IMR-90 (cell line): ENCODE measurements at regions not wholly inside any gene's neighbourhood (a gene's known extent, or its start where the extent isn't known, plus 50 kb on each side); places are given as distances from the start of the nearest gene placed in this dataset.

Source experiments
- ATAC-seq: fragments of 200-7000 bp; cut with Tn5 transposase; 2 replicates; pipeline ENCODE4 v1.9.1; 2020; ENCODE audit warnings: low read depth, mild to moderate bottlenecking, moderate library complexity
- BruUV-seq: library from RNA; stranded (reverse); fragments of 400-500 nt; replicated peaks from 2 replicates; lab custom pipeline; 2021; lab: Mats Ljungman, UMichigan
- CTCF ChIA-PET: fragments of 300-600 bp; formaldehyde crosslinking; extraction: SDS; loops from one replicate; lab custom pipeline; 2021; ENCODE audit warnings: antibody characterized with exemption; lab: Yijun Ruan, JAX
- POLR2A ChIA-PET: fragments of 300-600 bp; sonication (Branson Sonifier 250); formaldehyde crosslinking; loops from one replicate; lab custom pipeline; 2022; ENCODE audit warnings: antibody characterized with exemption; ENCODE audit not compliant: unreplicated experiment; lab: Charles Lee
- DNase-seq: peaks from one replicate; pipeline ENCODE4 v3.0.0; 2013
- H2AFZ ChIP-seq: replicated peaks from 2 replicates; pipeline ENCODE3; 2013; ENCODE audit warnings: low read length, mild to moderate bottlenecking; ENCODE audit not compliant: poor library complexity
- H2AK5ac ChIP-seq: 2 replicates; pipeline ENCODE4 v1.6.1; 2013; ENCODE audit warnings: low read depth, low read length, inconsistent platforms
- H2AK9ac ChIP-seq: replicated peaks from 2 replicates; pipeline ENCODE3; 2013; ENCODE audit warnings: mild to moderate bottlenecking, low read depth, low read length, moderate library complexity; ENCODE audit not compliant: poor library complexity
- H2BK120ac ChIP-seq: 2 replicates; pipeline ENCODE4 v1.6.1; 2013; ENCODE audit warnings: low read depth, low read length, inconsistent platforms
- H2BK15ac ChIP-seq: 3 replicates; pipeline ENCODE4 v1.6.1; 2013; ENCODE audit warnings: low read depth, low read length, inconsistent platforms
- H2BK20ac ChIP-seq: 2 replicates; pipeline ENCODE4 v1.6.1; 2013; ENCODE audit warnings: low read depth, mild to moderate bottlenecking, inconsistent platforms, low read length, moderate library complexity
- H2BK5ac ChIP-seq: 2 replicates; pipeline ENCODE4 v1.6.1; 2013; ENCODE audit warnings: mild to moderate bottlenecking, low read depth, low read length, inconsistent platforms; ENCODE audit not compliant: poor library complexity, severe bottlenecking
- H3K14ac ChIP-seq: replicated peaks from 2 replicates; pipeline ENCODE4 v1.6.1; 2013; ENCODE audit warnings: low read depth, low read length, inconsistent platforms
- H3K18ac ChIP-seq: 2 replicates; pipeline ENCODE4 v1.6.1; 2013; ENCODE audit warnings: low read depth, low read length, control low read depth
- H3K23ac ChIP-seq: 2 replicates; pipeline ENCODE4 v1.6.1; 2013; ENCODE audit warnings: low read depth, low read length, inconsistent platforms
- H3K27ac ChIP-seq: 2 replicates; pipeline ENCODE4 v1.5.1; 2013; ENCODE audit warnings: mild to moderate bottlenecking, control low read depth, low read length; ENCODE audit not compliant: insufficient read depth
- H3K27me3 ChIP-seq: 2 replicates; pipeline ENCODE4 v1.6.1; 2013; ENCODE audit warnings: low read length; ENCODE audit not compliant: control insufficient read depth, insufficient read depth
- H3K36me3 ChIP-seq: 2 replicates; pipeline ENCODE4 v1.6.1; 2013; ENCODE audit warnings: low read length, mixed read lengths; ENCODE audit not compliant: control insufficient read depth, insufficient read depth
- H3K4ac ChIP-seq: 2 replicates; pipeline ENCODE4 v1.6.1; 2013; ENCODE audit warnings: low read depth, low read length, inconsistent platforms
- H3K4me1 ChIP-seq: 2 replicates; pipeline ENCODE4 v1.6.1; 2013; ENCODE audit warnings: low read length, mixed read lengths; ENCODE audit not compliant: control insufficient read depth, insufficient read depth
- H3K4me2 ChIP-seq: 2 replicates; pipeline ENCODE4 v1.6.1; 2013; ENCODE audit warnings: low read depth, mild to moderate bottlenecking, control low read depth, low read length, moderate library complexity
- H3K4me3 ChIP-seq: 2 replicates; pipeline ENCODE4 v1.5.1; 2013; ENCODE audit warnings: low read depth, mild to moderate bottlenecking, control low read depth, low read length, moderate library complexity; ENCODE audit not compliant: insufficient read depth
- H3K56ac ChIP-seq: 2 replicates; pipeline ENCODE4 v1.6.1; 2013; ENCODE audit warnings: low read length, inconsistent platforms; ENCODE audit not compliant: insufficient read depth; ENCODE audit errors: extremely low read depth
- H3K79me1 ChIP-seq, 2 experiments: 2 replicates each; pipeline ENCODE4 v1.6.1; 2013; ENCODE audit warnings: low read length in 2 of 2, inconsistent platforms in 1 of 2, low read depth in 1 of 2
- H3K9ac ChIP-seq: 2 replicates; pipeline ENCODE4 v1.6.1; 2013; ENCODE audit warnings: low read depth, low read length, control low read depth
- H3K9me1 ChIP-seq: 2 replicates; pipeline ENCODE4 v1.6.1; 2013; ENCODE audit warnings: low read length, inconsistent platforms; ENCODE audit not compliant: insufficient read depth
- H3K9me3 ChIP-seq: 2 replicates; pipeline ENCODE4 v1.6.1; 2013; ENCODE audit warnings: low read length; ENCODE audit not compliant: control insufficient read depth, insufficient read depth
- H4K20me1 ChIP-seq: 2 replicates; pipeline ENCODE4 v1.6.1; 2013; ENCODE audit warnings: low read length, inconsistent platforms; ENCODE audit not compliant: insufficient read depth
- H4K5ac ChIP-seq: 2 replicates; pipeline ENCODE4 v1.6.1; 2013; ENCODE audit warnings: mild to moderate bottlenecking, low read depth, low read length, control low read depth
- H4K8ac ChIP-seq, 2 experiments: 2 replicates each; pipeline ENCODE4 v1.6.1; 2013; ENCODE audit warnings: low read depth in 2 of 2, low read length in 2 of 2, control low read depth in 1 of 2, inconsistent platforms in 1 of 2
- H4K91ac ChIP-seq: 2 replicates; pipeline ENCODE4 v1.6.1; 2013; ENCODE audit warnings: low read depth, low read length, inconsistent platforms; ENCODE audit not compliant: insufficient read depth
- BHLHE40 ChIP-seq: fragments of 150-350 bp; IDR thresholded peaks from 2 replicates; pipeline ENCODE4 v1.6.1; 2016; ENCODE audit warnings: mild to moderate bottlenecking, low read depth, low read length
- FOS ChIP-seq: fragments of 150-350 bp; IDR thresholded peaks from 2 replicates; pipeline ENCODE4 v1.6.1; 2016; ENCODE audit warnings: low read depth, low read length
- RFX5 ChIP-seq: IDR thresholded peaks from 2 replicates; pipeline ENCODE4 v1.8.0; 2012; ENCODE audit warnings: low read depth, mild to moderate bottlenecking, low read length, moderate library complexity
- WGBS, 2 experiments: methylation state at CpG; one replicate each; pipeline versions ENCODE4 v1.1.5 to v1.1.7; 2013; ENCODE audit warnings: missing lambda C conversion rate in 2 of 2; ENCODE audit not compliant: insufficient read length in 1 of 2; ENCODE audit errors: extremely low coverage in 2 of 2; 5-methylcytosine and 5-hydroxymethylcytosine counted together
- dilution Hi-C: fragments of 300-500 bp; cut with HindIII; formaldehyde crosslinking; loops from one replicate; pipeline ENCODE4 v1.14.3; 2018; ENCODE audit warnings: low sequenced_read_pairs; ENCODE audit not compliant: unreplicated experiment
- in situ Hi-C: fragments of 300-500 bp; cut with MboI; formaldehyde crosslinking; loops from 3 replicates; pipeline ENCODE4 v1.14.3; 2019; ENCODE audit warnings: low sequenced_read_pairs, inconsistent platforms, mixed read lengths
- intact Hi-C: fragments of 100-400 bp; cut with micrococcal nuclease; formaldehyde crosslinking; loops from 2 replicates; pipeline ENCODE4 v1.10.0; 2022
- TF ChIP-seq, protein P1 (sequence below): fragments of 150-350 bp; IDR thresholded peaks from 2 replicates; pipeline ENCODE4 v1.6.1; 2017; ENCODE audit warnings: mild to moderate bottlenecking, antibody characterized with exemption, low read length, low read depth

DNA sequence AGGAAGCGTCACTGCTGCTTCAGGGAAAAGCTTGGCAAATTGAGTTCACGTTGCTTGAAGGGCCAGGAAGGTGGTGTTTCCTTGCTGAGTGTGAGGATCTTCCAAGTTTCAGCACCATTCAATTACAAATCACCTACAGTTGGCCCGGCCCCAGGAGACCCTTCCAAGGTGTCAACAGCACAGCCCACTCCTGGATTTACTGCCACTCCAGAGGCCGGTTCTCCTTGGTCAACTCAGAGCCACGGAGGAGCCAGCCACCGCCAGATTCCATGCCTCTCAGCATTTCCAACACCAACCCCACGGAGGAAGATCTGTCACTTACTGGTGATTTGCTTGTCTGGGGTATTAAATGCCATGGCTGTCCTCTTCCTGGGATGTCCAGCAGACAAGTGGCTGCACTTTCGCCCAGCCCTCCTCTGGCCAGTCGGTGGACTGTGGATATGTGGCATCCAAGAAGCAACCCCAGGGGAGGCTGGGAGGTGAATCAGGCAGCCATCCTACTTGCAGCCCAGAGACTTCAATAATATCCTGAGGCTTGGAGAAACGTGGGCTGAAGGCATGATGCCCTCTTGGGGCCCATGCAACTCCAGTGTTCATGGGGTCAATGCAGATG lies 74.1 kb upstream of the SHANK2 start (continued):
- no peak for TF ChIP-seq RFX5
- TF ChIP-seq, protein P1, sequence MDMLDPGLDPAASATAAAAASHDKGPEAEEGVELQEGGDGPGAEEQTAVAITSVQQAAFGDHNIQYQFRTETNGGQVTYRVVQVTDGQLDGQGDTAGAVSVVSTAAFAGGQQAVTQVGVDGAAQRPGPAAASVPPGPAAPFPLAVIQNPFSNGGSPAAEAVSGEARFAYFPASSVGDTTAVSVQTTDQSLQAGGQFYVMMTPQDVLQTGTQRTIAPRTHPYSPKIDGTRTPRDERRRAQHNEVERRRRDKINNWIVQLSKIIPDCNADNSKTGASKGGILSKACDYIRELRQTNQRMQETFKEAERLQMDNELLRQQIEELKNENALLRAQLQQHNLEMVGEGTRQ, result no peak
- no peak for TF ChIP-seq FOS

DNA sequence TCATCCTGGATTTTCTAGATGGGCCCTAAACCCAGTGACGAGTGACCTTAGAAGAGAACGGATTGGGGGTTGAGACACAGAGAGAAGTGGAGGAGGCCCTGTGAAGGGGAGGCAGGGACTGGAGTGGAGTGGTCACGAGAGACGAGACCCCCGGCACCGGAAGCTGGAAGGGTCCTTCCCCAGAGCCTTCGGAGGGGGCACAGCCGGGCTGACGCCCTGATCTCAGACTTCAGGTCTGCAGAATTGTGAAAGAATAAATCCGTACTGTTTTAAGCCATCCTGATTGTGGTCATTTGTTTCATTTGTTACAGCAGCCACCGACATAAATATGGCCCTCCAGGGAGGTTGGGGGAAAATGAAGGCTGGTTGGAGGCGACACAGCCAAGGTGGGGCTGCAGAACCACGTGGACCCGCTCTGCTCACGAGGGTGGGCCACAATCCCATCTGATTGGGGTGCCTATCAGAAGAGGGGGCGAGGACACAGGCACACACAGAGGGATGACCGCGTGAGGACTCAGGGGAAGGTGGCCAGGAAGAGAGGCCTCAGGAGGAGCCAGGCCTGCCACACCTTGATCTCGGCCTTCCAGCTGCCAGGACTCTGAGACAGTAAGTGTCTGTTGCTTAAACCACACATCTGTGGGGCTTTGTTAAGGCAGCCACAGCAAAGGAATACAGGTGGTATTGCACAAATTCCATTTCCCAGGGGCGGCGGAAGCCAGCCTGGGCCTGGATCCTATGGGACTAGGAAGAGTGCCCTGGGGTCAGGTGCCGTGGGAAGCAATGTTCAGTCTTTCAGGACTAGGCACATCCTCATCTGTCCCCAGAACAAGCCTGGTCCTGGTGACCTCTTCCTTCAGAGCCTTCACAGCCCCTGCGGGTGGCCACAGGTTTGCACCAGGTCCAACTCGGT lies 73.3 kb upstream of the SHANK2 start:
- no peak overlapping the region for H3K56ac ChIP-seq
- no TSS peak for BruUV-seq
- ATAC-seq, result no peak
- peaks cover 3% of the 10 kb centered on the region; the same call in 1 of the 2 replicates for H3K9me3 ChIP-seq
- WGBS, 2 experiments, result 80% methylated on average over 10 of the region's 24 CpGs; no CpG with 5 or more reads in 1 of the 2 experiments
- H2AFZ ChIP-seq, result no peak overlapping the region
- H3K9ac ChIP-seq, result no peak overlapping the region
- H2AK5ac ChIP-seq, result no peak overlapping the region
- H2BK15ac ChIP-seq, result no peak overlapping the region
- H4K91ac ChIP-seq, result no peak overlapping the region
- no peak overlapping the region for H2BK5ac ChIP-seq
- H3K27ac ChIP-seq, result no peak overlapping the region
- dilution Hi-C loops, result no loop called here
- no peak overlapping the region for H3K23ac ChIP-seq
- H4K20me1 ChIP-seq, result no peaks in the 10 kb centered on the region
- H2BK20ac ChIP-seq, result no peak overlapping the region
- no peaks in the 10 kb centered on the region for H3K36me3 ChIP-seq
- CTCF ChIA-PET, result no interaction called here
- no peak overlapping the region for H4K5ac ChIP-seq
- intact Hi-C loops, result no loop called here
- POLR2A ChIA-PET, result no interaction called here
- no peak for DNase-seq
- no peak overlapping the region for H4K8ac ChIP-seq
- no peak overlapping the region for H3K4me2 ChIP-seq
- peaks cover 14% of the 10 kb centered on the region for H3K27me3 ChIP-seq
- H3K79me1 ChIP-seq, result no peaks in the 10 kb centered on the region
- TF ChIP-seq BHLHE40, result no peak
- no peak overlapping the region for H3K4ac ChIP-seq
- no peak overlapping the region for H3K18ac ChIP-seq
- H3K4me3 ChIP-seq, result no peak overlapping the region
- no peak overlapping the region for H2BK120ac ChIP-seq
- H2AK9ac ChIP-seq, result no peak overlapping the region
- no peaks in the 10 kb centered on the region for H3K9me1 ChIP-seq
- no peak overlapping the region for H3K14ac ChIP-seq
- H3K4me1 ChIP-seq, result no peaks in the 10 kb centered on the region
- in situ Hi-C loops, result no loop called here
